ENCODE measurements at regions not wholly inside any gene's neighbourhood (a gene's known extent, or its start where the extent isn't known, plus 50 kb on each side); places are given as distances from the start of the nearest gene placed in this dataset.
"Not testable (repeated sequence)": the region's sequence is repeated elsewhere in the genome, so short reads cannot be mapped to it uniquely, and the experiment has no call there.

DNA sequence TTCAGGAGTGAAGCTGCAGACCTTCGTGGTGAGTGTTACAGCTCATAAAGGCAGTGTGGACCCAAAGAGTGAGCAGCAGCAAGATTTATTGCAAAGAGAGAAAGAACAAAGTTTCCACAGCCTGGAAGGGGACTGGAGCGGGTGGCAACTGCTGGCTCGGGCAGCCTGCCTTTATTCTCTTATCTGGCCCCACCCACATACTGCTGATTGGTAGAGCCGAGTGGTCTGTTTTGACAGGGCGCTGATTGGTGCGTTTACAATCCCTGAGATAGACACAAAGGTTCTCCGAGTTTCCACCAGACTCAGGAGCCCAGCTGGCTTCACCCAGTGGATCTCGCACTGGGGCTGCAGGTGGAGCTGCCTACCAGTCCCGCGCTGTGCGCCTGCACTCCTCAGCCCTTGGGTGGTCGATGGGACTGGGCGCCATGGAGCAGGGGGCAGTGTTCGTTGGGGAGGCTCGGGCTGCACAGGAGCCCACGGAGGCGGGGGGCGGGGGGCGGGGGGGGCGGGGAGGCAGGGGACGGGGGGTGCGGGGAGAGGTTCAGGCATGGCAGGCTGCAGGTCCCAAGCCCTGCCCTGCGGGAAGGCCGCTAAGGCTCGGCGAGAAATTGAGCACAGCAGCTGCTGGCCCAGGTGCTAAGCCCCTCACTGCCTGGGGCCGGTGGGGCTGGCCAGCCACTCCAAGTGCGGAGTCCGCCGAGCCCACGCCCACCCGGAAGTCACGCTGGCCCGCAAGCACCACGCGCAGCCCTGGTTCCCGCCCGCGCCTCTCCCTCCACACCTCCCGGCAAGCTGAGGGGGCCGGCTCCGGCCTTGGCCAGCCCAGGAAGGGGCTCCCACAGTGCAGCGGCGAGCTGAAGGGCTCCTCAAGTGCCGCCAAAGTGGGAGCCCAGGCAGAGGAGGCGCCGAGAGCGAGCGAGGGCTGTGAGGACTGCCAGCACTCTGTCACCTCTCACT lies 59.9 kb upstream of the EN2 start:
- DNase-seq (ENCODE audit: low read depth) = not testable (repeated sequence)

DNA sequence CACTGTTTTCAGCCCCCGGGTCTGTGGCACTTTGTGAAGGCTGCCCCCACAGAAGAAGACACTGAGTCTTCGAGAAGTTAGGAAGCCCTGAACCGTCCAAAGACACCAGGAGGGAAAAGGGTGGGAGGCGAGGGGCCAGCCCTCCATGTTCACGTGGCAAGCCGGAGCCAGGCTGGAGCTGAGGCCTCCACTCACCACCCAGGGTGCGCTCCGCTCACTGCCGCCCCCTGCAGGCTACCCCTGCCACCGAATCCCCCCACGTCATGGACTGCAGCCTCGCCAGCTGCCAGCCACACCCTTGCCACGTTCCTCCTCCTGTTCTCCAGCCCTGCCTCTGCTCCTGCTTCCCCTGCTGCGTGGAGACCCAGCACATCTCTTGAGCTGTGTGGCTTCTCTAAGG lies 59.0 kb upstream of the EN2 start:
- DNase-seq (ENCODE audit: low read depth) = no peak

DNA sequence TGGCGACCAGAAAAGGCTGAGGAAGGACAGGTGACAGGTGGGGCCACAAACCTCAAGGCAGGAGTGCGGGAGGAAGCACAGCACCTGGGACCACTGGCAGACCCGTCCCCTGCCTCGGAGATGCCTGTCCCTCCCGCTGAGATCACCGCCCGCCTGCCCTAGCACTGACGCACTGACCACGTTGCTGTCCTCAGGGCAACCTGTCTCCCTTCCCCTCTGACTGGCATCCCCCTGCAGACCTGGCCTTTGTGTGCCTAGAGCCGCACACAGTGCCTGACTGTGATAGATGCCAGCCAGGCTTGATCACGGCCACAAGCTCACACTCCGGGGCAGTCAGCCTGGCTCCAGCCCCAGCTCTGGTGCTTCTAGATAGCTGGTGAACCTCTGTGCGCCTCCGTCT lies 58.4 kb upstream of the EN2 start:
- no peak for DNase-seq (ENCODE audit: low read depth)

GRCh38 chr7:155401231-155401630 lies 56.7 kb upstream of the EN2 start:
- no peak for DNase-seq (ENCODE audit: low read depth)

GRCh38 chr7:155401884-155402283 lies 56.0 kb upstream of the EN2 start:
- DNase-seq (ENCODE audit: low read depth) = no peak

DNA sequence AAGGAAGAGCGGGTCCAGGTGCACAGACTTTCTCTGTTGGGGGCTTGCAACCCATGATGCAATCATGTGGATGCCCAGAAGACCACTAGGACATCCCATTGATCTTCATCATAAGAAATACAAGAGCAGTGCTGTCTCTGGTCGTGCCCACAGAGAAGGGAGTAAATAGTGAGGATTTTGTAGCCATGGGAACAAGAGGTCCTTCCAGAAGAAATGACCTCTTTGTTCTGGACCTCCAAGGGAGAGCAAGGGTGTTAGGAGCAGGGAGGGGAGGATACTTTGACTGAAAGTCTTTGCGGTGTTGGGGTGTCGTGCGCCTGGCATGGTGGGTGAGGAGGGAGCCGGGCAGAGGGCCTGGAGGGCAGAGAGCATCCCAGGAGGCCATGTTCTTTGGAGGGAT lies 55.0 kb upstream of the EN2 start:
- no peak for DNase-seq (ENCODE audit: low read depth)

- DNase-seq (ENCODE audit: low read depth) = no peak
Observed at GRCh38 chr7:155404976-155405375, 53.0 kb upstream of the EN2 start.

GRCh38 chr7:155405399-155406318 lies 52.3 kb upstream of the EN2 start:
- no peak for DNase-seq (ENCODE audit: low read depth)

- no peak for DNase-seq (ENCODE audit: low read depth)
Observed at GRCh38 chr7:155407799-155408198, 50.1 kb upstream of the EN2 start.

All from activated gamma-delta T cell treated with anti-CD3 and anti-CD28 coated beads, Interleukin-2, amount 50 U/mL, for 16 hours (primary cell).